ENCODE measurements at regions not wholly inside any gene's neighbourhood (a gene's known extent, or its start where the extent isn't known, plus 50 kb on each side); places are given as distances from the start of the nearest gene placed in this dataset.

GRCh38 chr11:101738452-101738851 lies 154.6 kb upstream of the TRPC6 start:
- TF ChIP-seq CTCF (IDR thresholded peaks at IDR 0.05), result no peak
- TF ChIP-seq POLR2A (IDR thresholded peaks at IDR 0.05), result no peak

Data from body of pancreas (tissue), 4 donors.